ENCODE measurements at regions not wholly inside any gene's neighbourhood (a gene's known extent, or its start where the extent isn't known, plus 50 kb on each side); places are given as distances from the start of the nearest gene placed in this dataset.

GRCh38 chr7:23918286-23918685, 208.3 kb downstream of the STK31 start:
- no peak for DNase-seq (ENCODE audit: low spot score)
- Mint-ChIP-seq H3K4me1 (ENCODE audit: unreplicated experiment) (no peaks in the 10 kb centered on the region), H3K36me3 (ENCODE audit: low read depth, unreplicated experiment) (no peaks in the 10 kb centered on the region), H3K9me3 (ENCODE audit: unreplicated experiment) (no peaks in the 10 kb centered on the region), H3K4me3 (ENCODE audit: unreplicated experiment) (no peak overlapping the region), H3K27ac (ENCODE audit: unreplicated experiment) (no peak overlapping the region), H3K27me3 (ENCODE audit: unreplicated experiment) (no peaks in the 10 kb centered on the region)
- TF ChIP-seq CTCF (IDR thresholded peaks at IDR 0.05; ENCODE audit: unreplicated experiment) = no peak

GRCh38 chr7:23918856-23919255, 208.8 kb downstream of the STK31 start:
- Mint-ChIP-seq H3K4me1 (ENCODE audit: unreplicated experiment) (no peaks in the 10 kb centered on the region), H3K4me3 (ENCODE audit: unreplicated experiment) (no peak overlapping the region), H3K36me3 (ENCODE audit: low read depth, unreplicated experiment) (no peaks in the 10 kb centered on the region), H3K27ac (ENCODE audit: unreplicated experiment) (no peak overlapping the region), H3K9me3 (ENCODE audit: unreplicated experiment) (no peaks in the 10 kb centered on the region), H3K27me3 (ENCODE audit: unreplicated experiment) (no peaks in the 10 kb centered on the region)
- no peak for DNase-seq (ENCODE audit: low spot score)
- no peak for TF ChIP-seq CTCF (IDR thresholded peaks at IDR 0.05; ENCODE audit: unreplicated experiment)

GRCh38 chr7:23925088-23925487, 215.1 kb downstream of the STK31 start:
- DNase-seq (ENCODE audit: low spot score) = no peak
- H3K27ac Mint-ChIP-seq (ENCODE audit: unreplicated experiment) = no peak overlapping the region
- no peaks in the 10 kb centered on the region for H3K36me3 Mint-ChIP-seq (ENCODE audit: low read depth, unreplicated experiment)
- H3K4me1 Mint-ChIP-seq (ENCODE audit: unreplicated experiment) = no peaks in the 10 kb centered on the region
- no peak for TF ChIP-seq CTCF (IDR thresholded peaks at IDR 0.05; ENCODE audit: unreplicated experiment)
- H3K9me3 Mint-ChIP-seq (ENCODE audit: unreplicated experiment) = no peaks in the 10 kb centered on the region
- no peak overlapping the region for H3K4me3 Mint-ChIP-seq (ENCODE audit: unreplicated experiment)
- H3K27me3 Mint-ChIP-seq (ENCODE audit: unreplicated experiment) = no peaks in the 10 kb centered on the region

GRCh38 chr7:23927709-23928417, 217.8 kb downstream of the STK31 start:
- no peak for TF ChIP-seq CTCF (IDR thresholded peaks at IDR 0.05; ENCODE audit: unreplicated experiment)
- Mint-ChIP-seq H3K9me3 (ENCODE audit: unreplicated experiment) (no peaks in the 10 kb centered on the region), H3K4me1 (ENCODE audit: unreplicated experiment) (no peaks in the 10 kb centered on the region), H3K27me3 (ENCODE audit: unreplicated experiment) (no peaks in the 10 kb centered on the region), H3K4me3 (ENCODE audit: unreplicated experiment) (no peak overlapping the region), H3K36me3 (ENCODE audit: low read depth, unreplicated experiment) (no peaks in the 10 kb centered on the region), H3K27ac (ENCODE audit: unreplicated experiment) (no peak overlapping the region)
- DNase-seq (ENCODE audit: low spot score) = no peak

- no peak for DNase-seq (ENCODE audit: low spot score)
- no peaks in the 10 kb centered on the region for H3K27me3 Mint-ChIP-seq (ENCODE audit: unreplicated experiment)
- H3K36me3 Mint-ChIP-seq (ENCODE audit: low read depth, unreplicated experiment) = no peaks in the 10 kb centered on the region
- no peaks in the 10 kb centered on the region for H3K4me1 Mint-ChIP-seq (ENCODE audit: unreplicated experiment)
- H3K9me3 Mint-ChIP-seq (ENCODE audit: unreplicated experiment) = no peaks in the 10 kb centered on the region
- H3K4me3 Mint-ChIP-seq (ENCODE audit: unreplicated experiment) = no peak overlapping the region
- no peak overlapping the region for H3K27ac Mint-ChIP-seq (ENCODE audit: unreplicated experiment)
- no peak for TF ChIP-seq CTCF (IDR thresholded peaks at IDR 0.05; ENCODE audit: unreplicated experiment)
Measured at GRCh38 chr7:23928418-23928775, 218.4 kb downstream of the STK31 start.
